Uterus (tissue), 2 donors: ENCODE measurements at regions not wholly inside any gene's neighbourhood (a gene's known extent, or its start where the extent isn't known, plus 50 kb on each side); places are given as distances from the start of the nearest gene placed in this dataset.

Experiments
- POLR2A ChIP-seq, 2 donors: fragments of 450-650 bp; IDR thresholded peaks; one replicate each; pipeline ENCODE4 v1.6.1; 2016; ENCODE audit warnings: antibody characterized with exemption in 2 of 2, mild to moderate bottlenecking in 1 of 2, moderate library complexity in 1 of 2
- TF ChIP-seq, protein P1 (sequence below), 4 experiments: fragments of 200-600 bp in 2 of 4; fragments of 450-650 bp in 2 of 4; sonication (generic) in 2 of 4; IDR thresholded peaks; one replicate each; pipeline ENCODE4 v1.5.1; 2016 to 2019; ENCODE audit warnings: antibody characterized with exemption in 4 of 4, mild to moderate bottlenecking in 2 of 4, moderate library complexity in 1 of 4

DNA sequence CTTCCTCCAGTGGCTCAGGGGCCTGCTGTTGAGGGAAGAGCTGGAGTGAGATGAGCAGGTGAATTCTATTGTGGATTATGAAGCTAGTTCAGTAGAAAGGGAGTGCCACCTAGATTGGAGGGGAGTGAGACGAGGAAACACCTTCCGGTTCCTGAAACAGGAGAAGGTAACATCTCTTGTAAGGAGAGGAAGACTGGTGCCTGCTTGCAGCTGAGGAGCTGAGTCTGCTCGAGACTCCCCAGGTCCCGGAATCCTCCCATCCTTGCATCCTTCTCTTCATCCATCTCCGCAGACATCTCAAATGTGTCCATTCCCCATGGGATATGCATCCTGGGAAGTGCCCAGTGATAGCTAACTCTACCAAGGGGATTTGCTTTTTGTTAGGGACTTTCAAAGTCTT is 242.9 kb upstream of the ZFP64 start:
- TF ChIP-seq, protein P1, sequence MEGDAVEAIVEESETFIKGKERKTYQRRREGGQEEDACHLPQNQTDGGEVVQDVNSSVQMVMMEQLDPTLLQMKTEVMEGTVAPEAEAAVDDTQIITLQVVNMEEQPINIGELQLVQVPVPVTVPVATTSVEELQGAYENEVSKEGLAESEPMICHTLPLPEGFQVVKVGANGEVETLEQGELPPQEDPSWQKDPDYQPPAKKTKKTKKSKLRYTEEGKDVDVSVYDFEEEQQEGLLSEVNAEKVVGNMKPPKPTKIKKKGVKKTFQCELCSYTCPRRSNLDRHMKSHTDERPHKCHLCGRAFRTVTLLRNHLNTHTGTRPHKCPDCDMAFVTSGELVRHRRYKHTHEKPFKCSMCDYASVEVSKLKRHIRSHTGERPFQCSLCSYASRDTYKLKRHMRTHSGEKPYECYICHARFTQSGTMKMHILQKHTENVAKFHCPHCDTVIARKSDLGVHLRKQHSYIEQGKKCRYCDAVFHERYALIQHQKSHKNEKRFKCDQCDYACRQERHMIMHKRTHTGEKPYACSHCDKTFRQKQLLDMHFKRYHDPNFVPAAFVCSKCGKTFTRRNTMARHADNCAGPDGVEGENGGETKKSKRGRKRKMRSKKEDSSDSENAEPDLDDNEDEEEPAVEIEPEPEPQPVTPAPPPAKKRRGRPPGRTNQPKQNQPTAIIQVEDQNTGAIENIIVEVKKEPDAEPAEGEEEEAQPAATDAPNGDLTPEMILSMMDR (IDR thresholded peaks at IDR 0.05), result no peak
- no peak for TF ChIP-seq POLR2A (IDR thresholded peaks at IDR 0.05)
